DND-41 (cell line): ENCODE measurements at regions not wholly inside any gene's neighbourhood (a gene's known extent, or its start where the extent isn't known, plus 50 kb on each side); places are given as distances from the start of the nearest gene placed in this dataset.

Experiments
- ATAC-seq: fragments of 200-7000 bp; cut with Tn5 transposase; 3 replicates; pipeline ENCODE4 v1.9.1; 2021; ENCODE audit warnings: low read depth; ENCODE audit not compliant: insufficient read depth
- DNase-seq: peaks from one replicate; pipeline ENCODE4 v3.0.0-alpha.2; 2020
- H2AFZ ChIP-seq: 2 replicates; pipeline ENCODE4 v1.6.0; 2012; ENCODE audit warnings: low read depth, low read length
- H3K27ac ChIP-seq: 2 replicates; pipeline ENCODE4 v1.5.1; 2012; ENCODE audit warnings: low read length, inconsistent platforms
- H3K27me3 ChIP-seq: fragments of 200-600 bp; sonication (generic); 2 replicates; pipeline ENCODE4 v1.6.0; 2012; ENCODE audit warnings: low read length, mild to moderate bottlenecking, inconsistent platforms; ENCODE audit not compliant: insufficient read depth, poor library complexity
- H3K36me3 ChIP-seq: 2 replicates; pipeline ENCODE4 v1.5.1; 2012; ENCODE audit warnings: low read length, inconsistent platforms; ENCODE audit not compliant: insufficient read depth
- H3K4me1 ChIP-seq: 2 replicates; pipeline ENCODE4 v1.5.1; 2012; ENCODE audit warnings: mild to moderate bottlenecking, low read length; ENCODE audit not compliant: insufficient read depth
- H3K4me2 ChIP-seq: 2 replicates; pipeline ENCODE4 v1.6.0; 2012; ENCODE audit warnings: mild to moderate bottlenecking, moderate library complexity, low read length, inconsistent platforms; ENCODE audit not compliant: insufficient read depth
- H3K4me3 ChIP-seq, 2 experiments: fragments of 200-600 bp in 1 of 2; shearing (Covaris generic) in 1 of 2; 2 replicates each; pipeline ENCODE4 v1.5.1; 2012 to 2016; ENCODE audit warnings: inconsistent platforms in 2 of 2, low read length in 2 of 2, mild to moderate bottlenecking in 2 of 2, low read depth in 1 of 2, moderate library complexity in 1 of 2
- H3K79me2 ChIP-seq: 2 replicates; pipeline ENCODE4 v1.6.0; 2012; ENCODE audit warnings: low read length, inconsistent platforms; ENCODE audit not compliant: insufficient read depth
- H3K9ac ChIP-seq: 2 replicates; pipeline ENCODE4 v1.6.0; 2012; ENCODE audit warnings: low read depth, mild to moderate bottlenecking, inconsistent platforms, low read length, moderate library complexity
- H3K9me3 ChIP-seq: 2 replicates; pipeline ENCODE4 v1.5.1; 2012; ENCODE audit warnings: low read length, moderate library complexity, mild to moderate bottlenecking, inconsistent platforms; ENCODE audit not compliant: insufficient read depth, severe bottlenecking
- H4K20me1 ChIP-seq: 2 replicates; pipeline ENCODE4 v1.6.0; 2012; ENCODE audit warnings: low read length; ENCODE audit not compliant: insufficient read depth
- CTCF ChIP-seq: IDR thresholded peaks from 2 replicates; pipeline ENCODE4 v1.5.1; 2012; ENCODE audit warnings: borderline replicate concordance, low read length, moderate library complexity, mild to moderate bottlenecking; ENCODE audit not compliant: poor library complexity, severe bottlenecking; ENCODE audit errors: extremely low read depth
- EZH2 ChIP-seq: IDR thresholded peaks from 3 replicates; pipeline ENCODE4 v1.6.1; 2012; ENCODE audit warnings: borderline replicate concordance, low read depth, mild to moderate bottlenecking, moderate library complexity, low read length, inconsistent platforms; ENCODE audit not compliant: severe bottlenecking

GRCh38 chr6:95203153-95203754 is 374.1 kb upstream of the MANEA start:
- DNase-seq (peak; percentile 6), ATAC-seq (peak; percentile 66; the same call in 2 of the 3 replicates)
- no peak for TF ChIP-seq EZH2
- TF ChIP-seq CTCF: peak; percentile 63
- no peak overlapping the region for H3K27ac ChIP-seq
- H3K27me3 ChIP-seq: no peaks in the 10 kb centered on the region
- H3K9me3 ChIP-seq: no peaks in the 10 kb centered on the region
- H3K36me3 ChIP-seq: no peaks in the 10 kb centered on the region
- no peak overlapping the region for H2AFZ ChIP-seq
- H4K20me1 ChIP-seq: no peaks in the 10 kb centered on the region
- no peak overlapping the region for H3K4me2 ChIP-seq
- H3K4me1 ChIP-seq: no peaks in the 10 kb centered on the region
- H3K9ac ChIP-seq: no peak overlapping the region
- no peak overlapping the region for H3K4me3 ChIP-seq
- no peaks in the 10 kb centered on the region for H3K79me2 ChIP-seq

- TF ChIP-seq CTCF: no peak
- no peak for TF ChIP-seq EZH2
These were observed 373.2 kb upstream of the MANEA start for GRCh38 chr6:95204178-95204577.

GRCh38 chr6:95208621-95209020 is 368.7 kb upstream of the MANEA start:
- Histone ChIP-seq H3K36me3 (no peaks in the 10 kb centered on the region), H3K4me1 (no peaks in the 10 kb centered on the region), H2AFZ (no peak overlapping the region), H3K9me3 (no peaks in the 10 kb centered on the region), H3K27me3 (no peaks in the 10 kb centered on the region), H3K27ac (no peak overlapping the region), H3K79me2 (no peaks in the 10 kb centered on the region), H3K9ac (no peak overlapping the region), H3K4me3 (no peak overlapping the region), H4K20me1 (no peaks in the 10 kb centered on the region), H3K4me2 (no peak overlapping the region)
- ATAC-seq (no peak), DNase-seq (no peak)
- TF ChIP-seq CTCF (no peak), EZH2 (no peak)

More at GRCh38 chr6:95204178-95204577, 373.2 kb upstream of the MANEA start:
- ATAC-seq (no peak), DNase-seq (no peak)
- Histone ChIP-seq H3K4me1 (no peaks in the 10 kb centered on the region), H3K4me3 (no peak overlapping the region), H4K20me1 (no peaks in the 10 kb centered on the region), H3K36me3 (no peaks in the 10 kb centered on the region), H3K79me2 (no peaks in the 10 kb centered on the region), H3K27me3 (no peaks in the 10 kb centered on the region), H2AFZ (no peak overlapping the region), H3K9ac (no peak overlapping the region), H3K4me2 (no peak overlapping the region), H3K27ac (no peak overlapping the region), H3K9me3 (no peaks in the 10 kb centered on the region)
